K562 (cell line): ENCODE measurements at regions not wholly inside any gene's neighbourhood (a gene's known extent, or its start where the extent isn't known, plus 50 kb on each side); places are given as distances from the start of the nearest gene placed in this dataset.

Experiments
- ATAC-seq: fragments of 200-7000 bp; cut with Tn5 transposase; 3 replicates; pipeline ENCODE4 v1.9.1; 2020; ENCODE audit warnings: moderate library complexity
- BruUV-seq: library from RNA; stranded (reverse); fragments of 400-500 nt; replicated peaks from 2 replicates; lab custom pipeline; 2021; lab: Mats Ljungman, UMichigan
- CTCF ChIA-PET: fragments of 300-600 bp; formaldehyde crosslinking; extraction: SDS; loops from one replicate; lab custom pipeline; 2021; ENCODE audit warnings: low intra/inter-chr PET ratio; lab: Yijun Ruan, JAX
- POLR2A ChIA-PET: fragments of 300-600, 350-650 bp; sonication (Branson Sonifier 250); formaldehyde crosslinking; extraction: SDS; loops from one replicate; lab custom pipeline; 2021; ENCODE audit warnings: antibody characterized with exemption, inconsistent platforms; lab: Yijun Ruan, JAX
- DNase-seq, 4 experiments: peaks; one replicate each; pipeline versions ENCODE4 v3.0.0 to v3.0.0-alpha.2; 2011 to 2018; ENCODE audit warnings: low spot score in 3 of 4, mixed read lengths in 3 of 4; ENCODE audit errors: extremely low read depth in 1 of 4
- FAIRE-seq: peaks from 2 replicates; lab custom pipeline; 2011; peaks lifted over from hg19 to GRCh38; lab: Jason Lieb, UNC
- H2AFZ ChIP-seq: 2 replicates; pipeline ENCODE4 v1.6.0; 2011; ENCODE audit warnings: low read depth, low read length, control low read depth, inconsistent platforms
- H3K27ac ChIP-seq: fragments of 200-600 bp; 3 replicates; pipeline ENCODE4 v1.8.0; 2011; ENCODE audit warnings: low read depth, mild to moderate bottlenecking, control low read depth, inconsistent platforms, low read length, moderate library complexity, mixed read lengths; ENCODE audit errors: extremely low read depth
- H3K27me3 ChIP-seq, 2 experiments: fragments of 300-600 bp in 1 of 2; 2 replicates in 1 of 2; 3 replicates in 1 of 2; pipeline versions ENCODE4 v1.6.0 to v1.8.0; 2011; ENCODE audit warnings: inconsistent platforms in 2 of 2, low read length in 2 of 2, mild to moderate bottlenecking in 1 of 2, mixed read lengths in 1 of 2, moderate library complexity in 1 of 2; ENCODE audit not compliant: control insufficient read depth in 2 of 2, insufficient read depth in 2 of 2
- H3K36me3 ChIP-seq: fragments of 300-600 bp; 3 replicates; pipeline ENCODE4 v1.8.0; 2011; ENCODE audit warnings: mild to moderate bottlenecking, low read length, inconsistent platforms; ENCODE audit not compliant: control insufficient read depth, insufficient read depth
- H3K4me1 ChIP-seq, 2 experiments: fragments of 200-600 bp in 1 of 2; replicated peaks in 1 of 2; 2 replicates in 1 of 2; 3 replicates in 1 of 2; pipeline versions ENCODE4 v1.5.1 to v1.8.0; 2011; ENCODE audit warnings: inconsistent platforms in 2 of 2, low read length in 2 of 2, mild to moderate bottlenecking in 1 of 2, mixed read lengths in 1 of 2, moderate library complexity in 1 of 2; ENCODE audit not compliant: control insufficient read depth in 2 of 2, insufficient read depth in 2 of 2
- H3K4me2 ChIP-seq: 2 replicates; pipeline ENCODE4 v1.6.1; 2011; ENCODE audit warnings: low read length, control low read depth, inconsistent platforms, mixed read lengths; ENCODE audit not compliant: insufficient read depth
- H3K4me3 ChIP-seq: fragments of 200-600 bp; sonication (generic), shearing (Covaris generic); 2 replicates; pipeline ENCODE4 v1.5.1; 2016; ENCODE audit warnings: control low read depth, inconsistent platforms
- H3K79me2 ChIP-seq: fragments of 200-600 bp; 3 replicates; pipeline ENCODE4 v1.8.0; 2011; ENCODE audit warnings: low read length, inconsistent platforms; ENCODE audit not compliant: control insufficient read depth, insufficient read depth
- H3K9ac ChIP-seq, 2 experiments: 2 replicates each; pipeline versions ENCODE4 v1.6.0 to v1.6.1; 2011; ENCODE audit warnings: low read depth in 2 of 2, low read length in 2 of 2, control low read depth in 1 of 2, inconsistent platforms in 1 of 2, mild to moderate bottlenecking in 1 of 2, mixed read lengths in 1 of 2; ENCODE audit not compliant: insufficient read depth in 1 of 2
- H3K9me1 ChIP-seq: one replicate; pipeline ENCODE4 v1.6.0; 2011; ENCODE audit warnings: inconsistent platforms, mild to moderate bottlenecking, low read length, moderate library complexity; ENCODE audit not compliant: control insufficient read depth, insufficient read depth
- H3K9me3 ChIP-seq: replicated peaks from 2 replicates; pipeline ENCODE4 v1.5.1; 2011; ENCODE audit warnings: low read depth, low read length, inconsistent platforms; ENCODE audit not compliant: control insufficient read depth, insufficient read depth
- H4K20me1 ChIP-seq: replicated peaks from 2 replicates; pipeline ENCODE4 v1.6.1; 2011; ENCODE audit warnings: low read length, inconsistent platforms, mixed read lengths; ENCODE audit not compliant: control insufficient read depth, insufficient read depth
- ATF4 ChIP-seq: fragments of 450-650 bp; formaldehyde crosslinking; IDR thresholded peaks from 2 replicates; pipeline ENCODE4 v1.4.0; 2022; ENCODE audit warnings: mild to moderate bottlenecking, moderate library complexity
- CHD4 ChIP-seq: fragments of 200-600 bp; sonication (generic); IDR thresholded peaks from 3 replicates; pipeline ENCODE4 v1.6.1; 2012; ENCODE audit warnings: low read depth, mild to moderate bottlenecking, mixed read lengths, low read length, inconsistent platforms; ENCODE audit not compliant: insufficient read depth, insufficient replicate concordance, poor library complexity, severe bottlenecking
- HDAC8 ChIP-seq: fragments of 450-650 bp; IDR thresholded peaks from 2 replicates; pipeline ENCODE4 v1.6.1; 2016; ENCODE audit warnings: mild to moderate bottlenecking, missing genetic modification characterization, moderate library complexity, missing compliant biosample characterization
- HOMEZ ChIP-seq: fragments of 250-450 bp; sonication (Bioruptor Pico); IDR thresholded peaks from 2 replicates; pipeline ENCODE4 v1.4.0; 2020; ENCODE audit warnings: mild to moderate bottlenecking, moderate library complexity
- MYC ChIP-seq, 2 experiments: fragments of 250-450 bp in 1 of 2; sonication (Bioruptor Pico) in 1 of 2; IDR thresholded peaks; 2 replicates each; pipeline versions ENCODE4 v1.5.1 to v1.6.1; 2012 to 2021; ENCODE audit warnings: low read depth in 2 of 2, borderline replicate concordance in 1 of 2, improper control_type of control experiment in 1 of 2, low read length in 1 of 2, mild to moderate bottlenecking in 1 of 2, moderate library complexity in 1 of 2
- SMAD3 ChIP-seq: fragments of 450-650 bp; formaldehyde crosslinking; conservative IDR thresholded peaks from 2 replicates; pipeline ENCODE4 v1.4.0; 2020; ENCODE audit warnings: mild to moderate bottlenecking
- SMARCA4 ChIP-seq: fragments of 450-650 bp; IDR thresholded peaks from 2 replicates; pipeline ENCODE4 v1.6.1; 2016
- SUPT5H ChIP-seq: fragments of 450-650 bp; IDR thresholded peaks from 2 replicates; pipeline ENCODE4 v1.6.1; 2016
- TSC22D4 ChIP-seq: fragments of 450-650 bp; IDR thresholded peaks from 2 replicates; pipeline ENCODE4 v1.6.1; 2016; ENCODE audit warnings: missing genetic modification characterization, missing biosample characterization, control low read depth
- ZNF780A ChIP-seq: fragments of 250-450 bp; sonication (Bioruptor Pico); IDR thresholded peaks from 2 replicates; pipeline ENCODE4 v1.5.0; 2021; ENCODE audit warnings: mild to moderate bottlenecking
- WGBS: fragments of 100-300 bp; shearing (Covaris generic); methylation state at CpG from one replicate; pipeline ENCODE4 v1.1.6; 2016; ENCODE audit warnings: low coverage, mixed read lengths; ENCODE audit not compliant: insufficient coverage; ENCODE audit errors: missing lambda C conversion rate; 5-methylcytosine and 5-hydroxymethylcytosine counted together
- in situ Hi-C: fragments of 300-500 bp; cut with MboI; formaldehyde crosslinking; loops from 4 replicates; pipeline ENCODE4 v1.15.0; 2018; ENCODE audit warnings: inconsistent platforms, mixed read lengths
- intact Hi-C: fragments of 100-400 bp; cut with micrococcal nuclease; formaldehyde crosslinking; loops from 2 replicates; pipeline ENCODE4 v1.14.2; 2022

- peaks cover 24 to 86% of the 10 kb centered on the region in 2 experiments; a peak in 4 of 5 replicates for H3K27me3 ChIP-seq
- POLR2A ChIA-PET: interaction anchor here (0.7 kb wide), 1 partner anchor 759 kb away, joined by 3 read pairs; no protein-coding TSS in a partner anchor
- no peak for FAIRE-seq
Observed at GRCh38 chr17:36816907-36817288, 120.4 kb upstream of the LHX1 start.

More at GRCh38 chr17:36816907-36817288, 120.4 kb upstream of the LHX1 start:
- no peak for ATAC-seq
- CTCF ChIA-PET: no interaction called here
- Histone ChIP-seq H3K27ac (no peak overlapping the region), H3K9me1 (no peaks in the 10 kb centered on the region), H3K4me3 (no peak overlapping the region), H3K36me3 (no peaks in the 10 kb centered on the region), H3K4me1 (no peaks in the 10 kb centered on the region), H3K9me3 (no peaks in the 10 kb centered on the region), H3K4me2 (no peak overlapping the region), H3K79me2 (no peaks in the 10 kb centered on the region), H3K9ac (no peak overlapping the region), H2AFZ (no peak overlapping the region), H4K20me1 (peaks cover 14% of the 10 kb centered on the region; the same call in 1 of the 2 replicates)
- no TSS peak for BruUV-seq
- WGBS: 23% methylated on average over 15 of the region's 15 CpGs
- in situ Hi-C loops: no loop called here
- no peak for DNase-seq
- TF ChIP-seq SMARCA4 (no peak), TSC22D4 (tag) (no peak), MYC (IDR thresholded peaks at IDR 0.05; ENCODE audit: low read depth, low read length) (no peak), MYC (CRISPR knock-in tag; IDR thresholded peaks at IDR 0.05; ENCODE audit: borderline replicate concordance, low read depth) (no peak), ZNF780A (CRISPR knock-in tag) (no peak), HOMEZ (CRISPR knock-in tag) (no peak), HDAC8 (tag) (no peak), SMAD3 (no peak), CHD4 (no peak), SUPT5H (no peak), ATF4 (CRISPR knock-in tag) (no peak)
- intact Hi-C loops: no loop called here
